Endodermal cell (in vitro differentiated cells): ENCODE measurements at regions not wholly inside any gene's neighbourhood (a gene's known extent, or its start where the extent isn't known, plus 50 kb on each side); places are given as distances from the start of the nearest gene placed in this dataset.

Experiments used
- DNase-seq: peaks from one replicate; pipeline ENCODE4 v3.0.0-alpha.2; 2017
- H3K27ac ChIP-seq: 2 replicates; pipeline ENCODE4 v1.5.1; 2013; ENCODE audit warnings: mild to moderate bottlenecking, low read depth, low read length, moderate library complexity
- H3K27me3 ChIP-seq: 2 replicates; pipeline ENCODE4 v1.6.1; 2013; ENCODE audit warnings: mild to moderate bottlenecking, low read length, moderate library complexity; ENCODE audit not compliant: insufficient read depth, control insufficient read depth, poor library complexity, severe bottlenecking
- H3K36me3 ChIP-seq: 2 replicates; pipeline ENCODE4 v1.7.0; 2013; ENCODE audit warnings: mild to moderate bottlenecking, low read length, moderate library complexity; ENCODE audit not compliant: control insufficient read depth, insufficient read depth
- H3K4me1 ChIP-seq: one replicate; pipeline ENCODE4 v1.7.0; 2013; ENCODE audit warnings: low read length; ENCODE audit not compliant: control insufficient read depth, insufficient read depth
- H3K4me3 ChIP-seq: 2 replicates; pipeline ENCODE4 v1.5.1; 2013; ENCODE audit warnings: mild to moderate bottlenecking, low read length, moderate library complexity
- H3K9ac ChIP-seq: 2 replicates; pipeline ENCODE4 v1.6.1; 2013; ENCODE audit warnings: mild to moderate bottlenecking, low read length, moderate library complexity; ENCODE audit not compliant: poor library complexity, severe bottlenecking; ENCODE audit errors: extremely low read depth
- H3K9me3 ChIP-seq: 2 replicates; pipeline ENCODE4 v1.6.1; 2013; ENCODE audit warnings: mild to moderate bottlenecking, low read length, moderate library complexity; ENCODE audit not compliant: control insufficient read depth
- H3K27ac Mint-ChIP-seq: 2 replicates; pipeline ENCODE4 v1.8.0; 2020; ENCODE audit warnings: mixed read lengths
- H3K27me3 Mint-ChIP-seq: 2 replicates; pipeline ENCODE4 v1.8.0; 2021; ENCODE audit warnings: mild to moderate bottlenecking, mixed read lengths; ENCODE audit not compliant: insufficient read depth
- H3K36me3 Mint-ChIP-seq: 2 replicates; pipeline ENCODE4 v1.8.0; 2020; ENCODE audit warnings: low read depth, mixed read lengths
- H3K4me1 Mint-ChIP-seq: 2 replicates; pipeline ENCODE4 v1.8.0; 2020; ENCODE audit warnings: mixed read lengths
- H3K4me3 Mint-ChIP-seq: 2 replicates; pipeline ENCODE4 v1.8.0; 2020; ENCODE audit warnings: mild to moderate bottlenecking, moderate library complexity, mixed read lengths
- H3K9me3 Mint-ChIP-seq: 2 replicates; pipeline ENCODE4 v1.8.0; 2020; ENCODE audit warnings: mild to moderate bottlenecking, mixed read lengths
- WGBS, 2 experiments: methylation state at CpG; one replicate each; pipeline versions ENCODE4 v1.1.5 to v1.1.7; 2013; ENCODE audit warnings: missing lambda C conversion rate in 2 of 2, mixed read lengths in 1 of 2; ENCODE audit not compliant: insufficient coverage in 1 of 2, insufficient read length in 1 of 2; 5-methylcytosine and 5-hydroxymethylcytosine counted together
- TF ChIP-seq, protein P1 (sequence below): fragments of 200-600 bp; sonication (generic); conservative IDR thresholded peaks from 2 replicates; pipeline ENCODE4 v1.5.0; 2021; ENCODE audit warnings: antibody characterized with exemption, mild to moderate bottlenecking

GRCh38 chrX:86935988-86936387 lies 581.6 kb upstream of the KLHL4 start:
- H3K4me1 ChIP-seq = no peaks in the 10 kb centered on the region
- no peak overlapping the region for H3K27ac ChIP-seq
- no peak overlapping the region for H3K4me3 ChIP-seq
- no peaks in the 10 kb centered on the region for H3K9me3 ChIP-seq
- Mint-ChIP-seq H3K27ac (no peak overlapping the region), H3K4me1 (no peaks in the 10 kb centered on the region), H3K36me3 (no peaks in the 10 kb centered on the region), H3K27me3 (no peaks in the 10 kb centered on the region), H3K9me3 (peaks cover 6% of the 10 kb centered on the region), H3K4me3 (no peak overlapping the region)
- TF ChIP-seq, protein P1, sequence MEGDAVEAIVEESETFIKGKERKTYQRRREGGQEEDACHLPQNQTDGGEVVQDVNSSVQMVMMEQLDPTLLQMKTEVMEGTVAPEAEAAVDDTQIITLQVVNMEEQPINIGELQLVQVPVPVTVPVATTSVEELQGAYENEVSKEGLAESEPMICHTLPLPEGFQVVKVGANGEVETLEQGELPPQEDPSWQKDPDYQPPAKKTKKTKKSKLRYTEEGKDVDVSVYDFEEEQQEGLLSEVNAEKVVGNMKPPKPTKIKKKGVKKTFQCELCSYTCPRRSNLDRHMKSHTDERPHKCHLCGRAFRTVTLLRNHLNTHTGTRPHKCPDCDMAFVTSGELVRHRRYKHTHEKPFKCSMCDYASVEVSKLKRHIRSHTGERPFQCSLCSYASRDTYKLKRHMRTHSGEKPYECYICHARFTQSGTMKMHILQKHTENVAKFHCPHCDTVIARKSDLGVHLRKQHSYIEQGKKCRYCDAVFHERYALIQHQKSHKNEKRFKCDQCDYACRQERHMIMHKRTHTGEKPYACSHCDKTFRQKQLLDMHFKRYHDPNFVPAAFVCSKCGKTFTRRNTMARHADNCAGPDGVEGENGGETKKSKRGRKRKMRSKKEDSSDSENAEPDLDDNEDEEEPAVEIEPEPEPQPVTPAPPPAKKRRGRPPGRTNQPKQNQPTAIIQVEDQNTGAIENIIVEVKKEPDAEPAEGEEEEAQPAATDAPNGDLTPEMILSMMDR = no peak
- H3K36me3 ChIP-seq = no peaks in the 10 kb centered on the region
- no peak overlapping the region for H3K9ac ChIP-seq
- no peaks in the 10 kb centered on the region for H3K27me3 ChIP-seq
- no peak for DNase-seq
- WGBS, 2 experiments = 89% methylated on average over 5 of the region's 5 CpGs; no CpG with 5 or more reads in 1 of the 2 experiments

DNA sequence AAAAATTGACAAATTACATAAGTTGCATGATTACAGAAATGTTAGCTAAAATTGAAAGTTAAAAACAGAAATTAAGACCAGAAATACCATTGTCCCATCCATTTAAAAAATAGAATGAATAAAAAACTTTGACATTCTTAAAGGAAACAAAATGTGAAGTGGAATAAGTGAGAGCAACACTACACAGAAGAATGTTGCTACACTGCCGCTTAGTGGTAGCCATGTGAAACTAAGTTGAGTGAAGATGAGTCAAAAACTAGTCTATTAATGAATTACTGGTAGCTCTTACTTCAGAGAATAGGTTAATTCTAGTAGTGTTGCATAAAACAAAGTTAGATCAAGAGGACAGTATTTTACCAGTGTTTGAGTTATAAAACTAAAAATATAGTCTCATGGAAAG lies 571.0 kb upstream of the KLHL4 start:
- no peak overlapping the region for H3K4me3 ChIP-seq
- no peaks in the 10 kb centered on the region for H3K36me3 Mint-ChIP-seq
- no peak overlapping the region for H3K27ac ChIP-seq
- TF ChIP-seq, protein P1 = peak; percentile 92
- H3K9ac ChIP-seq = no peak overlapping the region
- H3K4me1 ChIP-seq = no peaks in the 10 kb centered on the region
- H3K36me3 ChIP-seq = no peaks in the 10 kb centered on the region
- peaks cover 30% of the 10 kb centered on the region for H3K4me1 Mint-ChIP-seq
- peak overlapping the region; percentile 15 for H3K27ac Mint-ChIP-seq
- no peaks in the 10 kb centered on the region for H3K9me3 Mint-ChIP-seq
- H3K27me3 Mint-ChIP-seq = no peaks in the 10 kb centered on the region
- H3K27me3 ChIP-seq = no peaks in the 10 kb centered on the region
- H3K4me3 Mint-ChIP-seq = no peak overlapping the region
- 0% methylated on average over 1 of the region's 1 CpG; no CpG with 5 or more reads in 1 of the 2 experiments for WGBS, 2 experiments
- peak; percentile 57 for DNase-seq
- no peaks in the 10 kb centered on the region for H3K9me3 ChIP-seq

DNA sequence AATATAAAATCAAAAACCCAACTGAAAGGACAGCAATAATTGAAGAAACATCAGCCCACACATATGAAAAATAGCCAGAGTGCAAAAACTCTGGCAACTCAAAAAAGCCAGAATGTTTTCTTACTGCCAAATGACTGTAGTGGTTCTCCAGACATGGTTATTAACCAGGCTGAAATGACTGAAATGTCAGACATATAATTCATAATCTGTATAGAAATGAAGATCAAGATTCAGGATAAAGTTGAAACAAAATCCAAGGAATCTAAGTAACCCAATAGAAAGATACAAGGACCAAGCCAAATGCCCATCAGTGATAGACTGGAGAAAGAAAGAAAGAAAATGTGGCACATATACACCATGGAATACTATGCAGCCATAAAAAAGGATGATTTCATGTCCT lies 553.3 kb upstream of the KLHL4 start:
- Histone ChIP-seq H3K36me3 (no peaks in the 10 kb centered on the region), H3K9me3 (no peaks in the 10 kb centered on the region), H3K4me3 (no peak overlapping the region), H3K9ac (no peak overlapping the region), H3K27me3 (no peaks in the 10 kb centered on the region), H3K4me1 (no peaks in the 10 kb centered on the region), H3K27ac (no peak overlapping the region)
- Mint-ChIP-seq H3K27me3 (no peaks in the 10 kb centered on the region), H3K9me3 (peaks cover 15% of the 10 kb centered on the region), H3K4me1 (peaks cover 7% of the 10 kb centered on the region), H3K4me3 (no peak overlapping the region), H3K36me3 (no peaks in the 10 kb centered on the region), H3K27ac (no peak overlapping the region)
- DNase-seq = no peak
- TF ChIP-seq, protein P1 = no peak
